Ovary (tissue), 7 donors: ENCODE measurements at regions not wholly inside any gene's neighbourhood (a gene's known extent, or its start where the extent isn't known, plus 50 kb on each side); places are given as distances from the start of the nearest gene placed in this dataset.

Source experiments
- DNase-seq, 5 donors: peaks; one replicate each; pipeline ENCODE4 v3.0.0-alpha.2; 2019 to 2020
- H3K27ac ChIP-seq, 2 donors: fragments of 200-600 bp; one replicate each; pipeline versions ENCODE4 v1.5.1 to v1.8.0; 2019 to 2022
- H3K27me3 ChIP-seq: fragments of 200-600 bp; one replicate; pipeline ENCODE4 v1.8.0; 2022
- H3K36me3 ChIP-seq: fragments of 200-600 bp; sonication (generic); one replicate; pipeline ENCODE4 v1.5.1; 2019
- H3K4me1 ChIP-seq: one replicate; pipeline ENCODE4 v1.8.1; 2013; ENCODE audit warnings: mild to moderate bottlenecking, moderate library complexity; ENCODE audit not compliant: insufficient read depth
- H3K4me3 ChIP-seq: fragments of 200-600 bp; sonication (generic); one replicate; pipeline ENCODE4 v1.5.1; 2017
- H3K9me3 ChIP-seq, 2 donors: fragments of 200-600 bp in 1 of 2; sonication (generic) in 1 of 2; one replicate each; pipeline versions ENCODE4 v1.5.1 to v1.8.1; 2013 to 2019; ENCODE audit warnings: mild to moderate bottlenecking in 1 of 2, moderate library complexity in 1 of 2
- CTCF ChIP-seq, 3 donors: fragments of 450-650 bp in 2 of 3; fragments of 200-600 bp in 1 of 3; IDR thresholded peaks; one replicate each; pipeline versions ENCODE4 v1.5.1 to v1.8.0; 2016 to 2022; ENCODE audit warnings: antibody characterized with exemption in 3 of 3, mild to moderate bottlenecking in 1 of 3
- EP300 ChIP-seq: sonication (generic); formaldehyde crosslinking; IDR thresholded peaks from one replicate; pipeline ENCODE4 v1.6.1; 2017; ENCODE audit warnings: antibody characterized with exemption
- POLR2A ChIP-seq: fragments of 450-650 bp; IDR thresholded peaks from one replicate; pipeline ENCODE4 v1.6.1; 2017; ENCODE audit warnings: antibody characterized with exemption, mild to moderate bottlenecking, moderate library complexity
- WGBS, 3 donors: extraction: QIAGEN DNeasy Blood & Tissue Kit in 1 of 3; methylation state at CpG; one replicate each; pipeline versions ENCODE4 v1.1.5 to v1.1.7; 2013 to 2017; 5-methylcytosine and 5-hydroxymethylcytosine counted together
- intact Hi-C, 4 donors: fragments of 100-400 bp; cut with DNase I; formaldehyde crosslinking; loops; one replicate each; pipeline versions ENCODE4 v1.11.0 to v1.15.1; 2022 to 2023
- donor health status: DM: no; HTN: no; CAD: no; lungs with moderate emphysema.
- donor health status: DM: no; HTN: no; CAD: no.
- donor health status: Bipolar disorder and iron deficiency.
- donor health status: DM: no; HTN: no; CAD: no.
- donor health status: DM: yes; HTN: yes; CAD: no.

DNA sequence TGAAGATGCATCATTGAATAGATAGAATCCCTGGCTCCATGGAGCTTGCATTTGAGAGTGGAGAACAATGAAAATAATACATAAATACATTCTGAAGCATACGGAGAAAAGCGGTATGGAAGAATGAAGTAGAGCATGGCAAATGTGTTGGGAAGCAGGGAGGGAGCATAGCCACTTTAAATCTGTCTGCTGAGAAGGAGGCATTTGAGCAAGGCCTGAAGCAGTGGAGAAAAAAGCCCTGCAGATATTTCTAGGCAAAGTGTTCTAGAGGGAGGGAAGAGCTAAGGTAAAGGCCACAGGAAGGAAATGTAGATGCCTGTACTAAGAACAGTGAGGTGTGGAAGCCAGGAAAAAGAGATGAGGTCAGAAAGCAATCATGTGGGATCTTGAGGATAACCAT, 484.8 kb downstream of the CNTN3 start:
- H3K27me3 ChIP-seq: no peaks in the 10 kb centered on the region
- intact Hi-C loops: no loop called here
- no peak for TF ChIP-seq POLR2A
- no peak for TF ChIP-seq CTCF (IDR thresholded peaks at IDR 0.05)
- peaks cover 2% of the 10 kb centered on the region for H3K4me1 ChIP-seq
- WGBS, 3 donors: 93 to 98% (median 96%) methylated on average over 2 of the region's 2 CpGs
- no peak for DNase-seq
- H3K9me3 ChIP-seq: no peaks in the 10 kb centered on the region
- H3K36me3 ChIP-seq: no peaks in the 10 kb centered on the region
- H3K27ac ChIP-seq: no peak overlapping the region
- H3K4me3 ChIP-seq: no peak overlapping the region

- WGBS, 3 donors: 85 to 94% (median 86%) methylated on average over 1 of the region's 1 CpG
- no peaks in the 10 kb centered on the region for H3K36me3 ChIP-seq
These were observed 485.4 kb downstream of the CNTN3 start for GRCh38 chr3:74129056-74129455.

DNA sequence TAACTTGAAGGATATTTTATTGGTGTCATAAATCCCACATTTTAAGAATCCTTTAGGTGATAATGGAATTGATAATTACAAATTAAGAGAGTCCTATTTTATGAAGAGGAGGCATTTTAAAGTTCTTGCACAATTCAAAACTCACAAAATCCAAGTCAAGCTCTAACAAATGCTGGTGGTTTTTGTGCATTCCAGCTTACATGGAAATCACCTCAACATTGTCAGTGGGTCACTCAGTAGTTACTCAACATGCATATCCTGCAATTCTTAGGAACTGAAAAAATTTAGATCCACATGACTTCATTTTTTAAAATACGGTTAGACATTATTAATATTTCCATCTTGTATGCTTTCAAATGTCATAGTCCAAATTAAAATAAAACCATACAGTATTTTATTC, 487.2 kb downstream of the CNTN3 start:
- no peaks in the 10 kb centered on the region for H3K27me3 ChIP-seq
- H3K36me3 ChIP-seq: no peaks in the 10 kb centered on the region
- H3K9me3 ChIP-seq: no peaks in the 10 kb centered on the region
- H3K27ac ChIP-seq: no peak overlapping the region
- TF ChIP-seq EP300 (no peak), CTCF (IDR thresholded peaks at IDR 0.05) (no peak), POLR2A (no peak)
- intact Hi-C loops: no loop called here
- H3K4me3 ChIP-seq: no peak overlapping the region
- DNase-seq: no peak
- WGBS, 3 donors: 95 to 98% (median 96%) methylated on average over 1 of the region's 1 CpG
- peaks cover 2% of the 10 kb centered on the region for H3K4me1 ChIP-seq

More at GRCh38 chr3:74129056-74129455, 485.4 kb downstream of the CNTN3 start:
- no peak for DNase-seq
- intact Hi-C loops: no loop called here
- TF ChIP-seq POLR2A (no peak), EP300 (no peak), CTCF (IDR thresholded peaks at IDR 0.05) (no peak)
- Histone ChIP-seq H3K27me3 (no peaks in the 10 kb centered on the region), H3K4me1 (peaks cover 2% of the 10 kb centered on the region), H3K4me3 (no peak overlapping the region), H3K9me3 (no peaks in the 10 kb centered on the region), H3K27ac (no peak overlapping the region)

GRCh38 chr3:74124782-74125181, 489.7 kb downstream of the CNTN3 start:
- no peaks in the 10 kb centered on the region for H3K27me3 ChIP-seq
- H3K36me3 ChIP-seq: no peaks in the 10 kb centered on the region
- no peak overlapping the region for H3K27ac ChIP-seq
- TF ChIP-seq CTCF (IDR thresholded peaks at IDR 0.05) (no peak), POLR2A (no peak), EP300 (no peak)
- H3K9me3 ChIP-seq: no peaks in the 10 kb centered on the region
- H3K4me1 ChIP-seq: peaks cover 2% of the 10 kb centered on the region
- DNase-seq: no peak
- H3K4me3 ChIP-seq: no peak overlapping the region
- intact Hi-C loops: no loop called here
- WGBS, 3 donors: 22 to 39% (median 24%) methylated on average over 7 of the region's 7 CpGs

- Histone ChIP-seq H3K4me3 (no peak overlapping the region), H3K9me3 (no peaks in the 10 kb centered on the region), H3K36me3 (no peaks in the 10 kb centered on the region), H3K27ac (no peak overlapping the region), H3K4me1 (peaks cover 2% of the 10 kb centered on the region), H3K27me3 (no peaks in the 10 kb centered on the region)
- DNase-seq: no peak
- whole genome bisulfite sequencing, 3 donors: 8 to 16% (median 10%) methylated on average over 3 of the region's 3 CpGs
- TF ChIP-seq POLR2A (no peak), CTCF (IDR thresholded peaks at IDR 0.05) (no peak), EP300 (no peak)
- intact Hi-C loops: no loop called here
These were observed 492.2 kb downstream of the CNTN3 start for GRCh38 chr3:74122281-74122680.
